Ovary (tissue), 7 donors: ENCODE measurements at regions not wholly inside any gene's neighbourhood (a gene's known extent, or its start where the extent isn't known, plus 50 kb on each side); places are given as distances from the start of the nearest gene placed in this dataset.

Source experiments
- DNase-seq, 5 donors: peaks; one replicate each; pipeline ENCODE4 v3.0.0-alpha.2; 2019 to 2020
- H3K27ac ChIP-seq, 2 donors: fragments of 200-600 bp; one replicate each; pipeline versions ENCODE4 v1.5.1 to v1.8.0; 2019 to 2022
- H3K27me3 ChIP-seq: fragments of 200-600 bp; one replicate; pipeline ENCODE4 v1.8.0; 2022
- H3K36me3 ChIP-seq: fragments of 200-600 bp; sonication (generic); one replicate; pipeline ENCODE4 v1.5.1; 2019
- H3K4me1 ChIP-seq: one replicate; pipeline ENCODE4 v1.8.1; 2013; ENCODE audit warnings: mild to moderate bottlenecking, moderate library complexity; ENCODE audit not compliant: insufficient read depth
- H3K4me3 ChIP-seq: fragments of 200-600 bp; sonication (generic); one replicate; pipeline ENCODE4 v1.5.1; 2017
- H3K9me3 ChIP-seq, 2 donors: fragments of 200-600 bp in 1 of 2; sonication (generic) in 1 of 2; one replicate each; pipeline versions ENCODE4 v1.5.1 to v1.8.1; 2013 to 2019; ENCODE audit warnings: mild to moderate bottlenecking in 1 of 2, moderate library complexity in 1 of 2
- CTCF ChIP-seq, 3 donors: fragments of 450-650 bp in 2 of 3; fragments of 200-600 bp in 1 of 3; IDR thresholded peaks; one replicate each; pipeline versions ENCODE4 v1.5.1 to v1.8.0; 2016 to 2022; ENCODE audit warnings: antibody characterized with exemption in 3 of 3, mild to moderate bottlenecking in 1 of 3
- EP300 ChIP-seq: sonication (generic); formaldehyde crosslinking; IDR thresholded peaks from one replicate; pipeline ENCODE4 v1.6.1; 2017; ENCODE audit warnings: antibody characterized with exemption
- POLR2A ChIP-seq: fragments of 450-650 bp; IDR thresholded peaks from one replicate; pipeline ENCODE4 v1.6.1; 2017; ENCODE audit warnings: antibody characterized with exemption, mild to moderate bottlenecking, moderate library complexity
- WGBS, 3 donors: extraction: QIAGEN DNeasy Blood & Tissue Kit in 1 of 3; methylation state at CpG; one replicate each; pipeline versions ENCODE4 v1.1.5 to v1.1.7; 2013 to 2017; 5-methylcytosine and 5-hydroxymethylcytosine counted together
- intact Hi-C, 4 donors: fragments of 100-400 bp; cut with DNase I; formaldehyde crosslinking; loops; one replicate each; pipeline versions ENCODE4 v1.11.0 to v1.15.1; 2022 to 2023
- donor health status: DM: no; HTN: no; CAD: no; lungs with moderate emphysema.
- donor health status: DM: no; HTN: no; CAD: no.
- donor health status: Bipolar disorder and iron deficiency.
- donor health status: DM: no; HTN: no; CAD: no.
- donor health status: DM: yes; HTN: yes; CAD: no.

DNA sequence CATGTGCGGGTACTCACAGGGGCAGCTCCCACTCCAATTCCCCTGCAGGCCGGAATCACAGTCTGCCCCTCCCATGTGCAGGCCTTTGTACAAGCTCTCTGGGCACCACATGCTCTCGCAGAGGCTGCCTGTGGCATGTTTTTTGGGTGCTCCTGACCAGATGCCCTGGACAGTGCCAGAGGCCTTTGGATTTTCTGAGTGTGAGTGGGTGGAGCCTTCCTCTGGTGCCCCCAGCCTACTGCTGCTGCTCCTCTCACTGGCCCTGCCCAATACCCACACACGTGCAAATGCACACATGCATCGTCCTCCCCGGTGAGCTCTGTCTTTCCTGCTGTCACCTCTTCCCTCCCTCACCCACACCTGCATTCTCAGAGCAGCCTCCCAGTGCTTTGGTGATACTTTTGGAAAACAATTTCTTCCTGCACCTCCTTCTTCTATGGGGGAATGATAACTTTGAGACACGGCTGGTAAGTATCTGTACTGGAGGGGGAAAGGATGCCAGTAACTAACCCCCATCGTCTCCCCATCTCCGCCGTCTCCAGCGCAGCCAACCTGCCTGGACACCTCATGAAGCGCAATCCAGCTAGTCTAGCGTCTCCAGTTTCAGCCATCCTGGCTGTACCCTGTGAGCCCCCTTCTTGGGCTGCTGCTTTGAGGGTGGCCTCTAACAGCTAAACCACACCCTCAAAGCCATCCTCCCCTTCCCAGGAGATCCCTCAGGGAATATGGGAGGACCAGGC lies 229.4 kb upstream of the TOPAZ1 start:
- intact Hi-C loops = no loop called here
- no peaks in the 10 kb centered on the region for H3K36me3 ChIP-seq
- H3K9me3 ChIP-seq = no peaks in the 10 kb centered on the region
- DNase-seq = no peak
- no peak overlapping the region for H3K4me3 ChIP-seq
- H3K27me3 ChIP-seq = no peaks in the 10 kb centered on the region
- no peaks in the 10 kb centered on the region for H3K4me1 ChIP-seq
- H3K27ac ChIP-seq = no peak overlapping the region
- 80 to 83% (median 82%) methylated on average over 13 of the region's 13 CpGs for WGBS, 3 donors
- TF ChIP-seq POLR2A (no peak), CTCF (IDR thresholded peaks at IDR 0.05) (no peak)

- no peak overlapping the region for H3K4me3 ChIP-seq
- no peak overlapping the region for H3K27ac ChIP-seq
- H3K36me3 ChIP-seq = no peaks in the 10 kb centered on the region
- 80 to 83% (median 81%) methylated on average over 11 of the region's 11 CpGs for WGBS, 3 donors
- TF ChIP-seq EP300 (no peak), POLR2A (no peak), CTCF (IDR thresholded peaks at IDR 0.05) (no peak)
- no peaks in the 10 kb centered on the region for H3K4me1 ChIP-seq
- H3K9me3 ChIP-seq = no peaks in the 10 kb centered on the region
- DNase-seq = no peak
- intact Hi-C loops = no loop called here
- H3K27me3 ChIP-seq = no peaks in the 10 kb centered on the region
Observed at GRCh38 chr3:44013967-44014366, 227.7 kb upstream of the TOPAZ1 start.

GRCh38 chr3:44015170-44015569 lies 226.5 kb upstream of the TOPAZ1 start:
- no peaks in the 10 kb centered on the region for H3K36me3 ChIP-seq
- H3K9me3 ChIP-seq = no peaks in the 10 kb centered on the region
- no peak overlapping the region for H3K27ac ChIP-seq
- intact Hi-C loops = no loop called here
- H3K4me1 ChIP-seq = no peaks in the 10 kb centered on the region
- no peak for TF ChIP-seq CTCF (IDR thresholded peaks at IDR 0.05)
- no peak for TF ChIP-seq EP300
- no peak for TF ChIP-seq POLR2A
- WGBS, 3 donors = 69 to 73% (median 70%) methylated on average over 3 of the region's 3 CpGs
- H3K4me3 ChIP-seq = no peak overlapping the region
- no peak for DNase-seq
- no peaks in the 10 kb centered on the region for H3K27me3 ChIP-seq

DNA sequence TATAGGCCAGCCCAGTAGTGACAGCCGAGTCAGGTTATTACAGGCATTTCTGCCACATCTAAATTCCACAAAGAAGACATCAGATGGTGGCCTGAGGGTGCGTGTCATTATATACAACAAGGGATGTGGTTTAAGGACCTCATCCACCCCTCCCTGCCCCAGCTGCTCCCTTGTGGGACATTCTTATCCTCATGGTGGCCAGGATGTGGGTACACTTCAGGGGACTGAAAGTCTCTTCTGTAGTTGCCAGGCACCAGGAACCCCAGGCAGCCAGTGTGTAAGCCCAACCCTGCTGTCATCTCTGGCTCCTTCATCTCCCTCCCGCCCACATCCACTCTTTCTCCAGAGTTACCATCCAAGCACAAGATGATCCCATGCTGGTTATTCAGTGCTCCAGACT lies 224.9 kb upstream of the TOPAZ1 start:
- Histone ChIP-seq H3K4me3 (no peak overlapping the region), H3K36me3 (no peaks in the 10 kb centered on the region), H3K9me3 (no peaks in the 10 kb centered on the region), H3K27ac (no peak overlapping the region), H3K27me3 (no peaks in the 10 kb centered on the region), H3K4me1 (no peaks in the 10 kb centered on the region)
- 77 to 89% (median 88%) methylated on average over 3 of the region's 3 CpGs for WGBS, 3 donors
- no peak for TF ChIP-seq EP300
- TF ChIP-seq CTCF (IDR thresholded peaks at IDR 0.05) = no peak
- no peak for TF ChIP-seq POLR2A
- DNase-seq = no peak
- intact Hi-C loops = no loop called here
